GM19463 (cell line): ENCODE measurements at regions not wholly inside any gene's neighbourhood (a gene's known extent, or its start where the extent isn't known, plus 50 kb on each side); places are given as distances from the start of the nearest gene placed in this dataset.
"Not testable (repeated sequence)": the region's sequence is repeated elsewhere in the genome, so short reads cannot be mapped to it uniquely, and the experiment has no call there.

Experiments used
- ATAC-seq: cut with Tn5 transposase; IDR thresholded peaks from one replicate; pipeline ENCODE4 v1.9.1; 2021; ENCODE audit warnings: mild to moderate bottlenecking, moderate library complexity; ENCODE audit not compliant: unreplicated experiment

DNA sequence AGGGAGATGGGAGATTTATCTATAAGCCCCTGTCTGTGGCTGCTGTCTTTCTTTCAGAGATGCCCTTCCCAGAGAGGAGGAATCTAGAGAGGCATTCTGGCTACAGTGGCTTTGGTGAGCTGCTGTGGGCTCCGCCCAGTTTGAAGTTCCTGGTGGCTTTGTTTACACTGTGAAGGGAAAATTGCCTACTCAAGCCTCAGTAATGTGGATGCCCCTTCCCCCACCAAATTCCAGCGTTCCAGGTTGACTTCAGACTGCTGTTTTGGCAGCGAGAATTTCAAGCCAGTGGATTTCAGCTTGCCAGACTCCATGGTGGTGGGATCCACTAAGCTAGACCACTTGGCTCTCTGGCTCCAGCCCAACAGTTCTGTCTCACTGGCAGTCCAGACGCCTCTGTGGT is 951.6 kb downstream of the CCSER2 start:
- no peak for ATAC-seq

DNA sequence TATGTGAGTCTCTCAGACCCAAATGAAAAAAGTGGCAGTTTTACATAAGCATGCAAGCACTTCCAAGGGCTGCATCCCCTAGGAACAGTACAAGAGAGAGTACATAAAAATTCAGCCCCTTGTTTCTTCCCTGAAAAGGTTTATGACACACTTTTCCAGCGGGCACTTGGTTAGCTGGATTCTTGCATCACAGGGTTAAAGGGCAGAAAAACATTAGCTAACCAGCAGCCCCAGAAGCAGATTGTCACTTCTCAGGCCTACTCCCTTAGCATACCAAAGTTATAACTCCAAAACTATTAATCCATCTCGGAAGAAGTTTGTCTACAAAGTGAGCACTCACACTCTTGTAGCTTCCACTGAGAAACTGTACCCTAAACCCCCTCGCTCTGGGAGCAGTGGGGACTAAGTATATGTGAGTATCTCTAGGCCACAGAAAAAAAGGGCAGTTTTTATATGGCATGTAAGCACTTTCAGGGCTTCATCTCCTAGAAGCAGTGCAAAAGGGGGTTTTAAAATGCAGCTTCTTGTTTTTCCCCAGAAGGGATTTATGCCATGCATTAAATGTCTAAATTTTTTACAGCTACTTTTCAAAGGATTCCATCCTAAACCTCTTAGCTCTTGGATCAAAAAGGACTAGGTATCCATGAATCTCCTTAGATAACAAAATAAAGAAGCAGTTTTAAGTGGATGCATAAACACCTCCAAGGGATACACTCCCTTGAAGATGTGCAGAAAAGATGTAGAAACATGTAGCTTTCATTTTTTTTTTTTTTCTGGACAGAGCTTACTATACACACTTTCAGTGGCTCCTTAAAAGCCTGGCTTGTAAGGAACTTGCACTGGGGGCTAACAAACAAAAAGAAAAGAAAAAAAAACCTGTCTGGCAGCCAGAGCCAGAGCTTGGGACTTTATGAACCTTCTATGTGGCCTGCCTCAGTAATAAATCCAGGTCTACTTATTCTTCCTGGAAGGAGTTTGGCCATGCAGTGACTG is 956.7 kb downstream of the CCSER2 start:
- ATAC-seq = no peak

DNA sequence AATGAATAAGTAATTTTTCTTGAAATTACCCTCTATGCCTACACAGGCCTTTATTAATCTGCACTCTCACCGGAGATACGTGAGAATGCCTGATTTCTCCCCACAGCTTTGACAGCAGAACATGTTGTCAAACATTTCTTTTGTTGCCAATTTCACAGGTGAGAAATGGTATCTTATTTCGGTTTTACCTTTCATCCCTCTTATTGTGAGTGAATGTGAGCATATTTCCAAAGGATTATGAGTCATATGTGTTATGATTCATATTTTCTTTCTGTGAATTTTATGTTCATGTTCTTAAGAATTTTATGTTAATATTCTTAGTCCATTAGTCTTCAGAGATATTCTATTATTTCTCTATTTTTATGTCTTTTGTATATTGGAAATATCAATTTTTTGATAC is 965.1 kb downstream of the CCSER2 start:
- ATAC-seq = no peak

DNA sequence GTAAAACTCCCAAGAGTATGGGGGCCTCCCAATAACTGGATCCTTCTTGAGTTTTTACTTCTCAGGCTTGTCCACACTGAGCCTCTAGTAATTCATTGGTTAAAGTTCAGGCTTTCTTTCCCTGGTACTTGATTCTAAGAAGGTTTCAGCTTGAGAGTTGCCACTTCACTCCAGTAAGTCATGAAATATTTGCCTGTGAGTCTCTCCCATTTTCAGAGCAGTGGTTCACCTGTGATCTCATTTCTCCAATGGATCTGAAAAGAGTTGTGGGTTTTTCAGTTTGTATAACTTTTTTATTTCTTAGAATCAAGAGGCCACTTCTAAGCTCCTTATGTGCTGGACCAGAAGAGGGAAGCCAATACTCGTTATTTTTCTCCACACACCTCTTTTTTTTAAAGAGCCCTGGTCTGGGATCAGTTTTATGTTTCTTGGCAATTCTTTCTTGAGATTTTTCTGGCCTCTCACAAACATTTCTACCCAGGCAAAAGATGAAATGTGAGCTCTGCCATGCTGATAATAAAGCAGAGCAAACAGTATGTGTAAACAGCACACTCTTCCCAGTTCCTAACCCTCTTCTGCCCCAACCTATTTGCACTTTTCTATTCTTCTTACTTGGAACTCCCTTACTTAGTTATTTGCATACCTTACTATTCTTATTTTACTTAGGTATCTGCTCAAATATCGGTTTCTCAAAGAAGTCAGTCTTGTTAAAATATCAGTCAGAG is 983.4 kb downstream of the CCSER2 start:
- no peak for ATAC-seq

DNA sequence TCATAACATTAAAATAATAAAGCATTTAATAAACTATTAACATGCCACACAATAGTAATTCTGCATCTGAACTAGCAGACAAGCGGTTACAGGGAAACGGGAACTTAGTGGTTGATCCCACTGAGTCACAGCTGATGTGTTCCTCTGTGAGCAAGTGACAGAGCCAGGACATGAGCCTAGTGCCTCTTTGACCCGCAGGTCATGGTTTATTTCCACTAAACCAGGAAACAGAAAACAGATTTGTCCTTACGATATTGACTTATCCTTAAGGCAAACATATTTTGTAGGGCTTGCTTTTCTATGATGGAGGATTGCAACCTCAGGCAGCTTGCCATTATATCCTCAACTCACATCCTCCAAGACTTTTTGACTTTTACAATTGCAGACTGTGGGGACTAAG is 987.3 kb downstream of the CCSER2 start:
- ATAC-seq = no peak

DNA sequence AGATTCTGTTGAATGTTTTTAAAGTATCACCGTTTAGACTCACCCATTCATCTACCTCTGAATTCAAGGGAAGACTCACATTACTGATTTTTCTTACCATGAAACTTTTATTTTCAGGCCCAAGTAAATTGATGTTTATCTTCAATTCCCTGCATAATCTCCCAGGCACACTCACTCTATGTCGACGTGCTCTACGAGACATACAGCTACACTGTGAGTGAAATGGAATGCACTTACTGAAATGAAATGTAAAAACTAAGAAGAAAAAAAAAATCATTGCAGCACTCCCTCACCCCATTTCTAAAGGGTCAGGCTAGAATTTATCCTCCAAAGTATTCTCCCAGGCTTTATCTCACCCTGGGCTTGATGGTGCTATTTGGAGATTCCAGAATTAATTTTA is 987.9 kb downstream of the CCSER2 start:
- no peak for ATAC-seq

DNA sequence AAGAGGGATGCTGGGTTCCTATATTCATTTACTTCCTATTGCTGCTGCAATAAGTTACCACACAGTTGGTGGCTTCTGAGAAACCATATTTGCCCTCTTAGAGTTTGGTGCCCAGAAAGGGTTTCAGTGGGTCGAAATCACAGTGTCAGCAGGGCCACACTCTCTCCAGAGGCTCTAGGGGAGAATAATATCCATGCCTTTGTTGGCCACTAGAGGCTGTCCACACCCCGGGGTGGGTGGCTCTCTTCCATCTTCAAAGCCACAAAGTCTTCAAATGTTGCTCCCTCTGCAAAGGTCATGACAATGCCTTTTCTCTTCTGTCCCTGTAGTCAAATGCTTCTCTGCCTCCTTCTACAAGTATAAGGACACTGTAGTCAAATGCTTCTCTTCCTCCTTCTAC is 989.4 kb downstream of the CCSER2 start:
- ATAC-seq = no peak

DNA sequence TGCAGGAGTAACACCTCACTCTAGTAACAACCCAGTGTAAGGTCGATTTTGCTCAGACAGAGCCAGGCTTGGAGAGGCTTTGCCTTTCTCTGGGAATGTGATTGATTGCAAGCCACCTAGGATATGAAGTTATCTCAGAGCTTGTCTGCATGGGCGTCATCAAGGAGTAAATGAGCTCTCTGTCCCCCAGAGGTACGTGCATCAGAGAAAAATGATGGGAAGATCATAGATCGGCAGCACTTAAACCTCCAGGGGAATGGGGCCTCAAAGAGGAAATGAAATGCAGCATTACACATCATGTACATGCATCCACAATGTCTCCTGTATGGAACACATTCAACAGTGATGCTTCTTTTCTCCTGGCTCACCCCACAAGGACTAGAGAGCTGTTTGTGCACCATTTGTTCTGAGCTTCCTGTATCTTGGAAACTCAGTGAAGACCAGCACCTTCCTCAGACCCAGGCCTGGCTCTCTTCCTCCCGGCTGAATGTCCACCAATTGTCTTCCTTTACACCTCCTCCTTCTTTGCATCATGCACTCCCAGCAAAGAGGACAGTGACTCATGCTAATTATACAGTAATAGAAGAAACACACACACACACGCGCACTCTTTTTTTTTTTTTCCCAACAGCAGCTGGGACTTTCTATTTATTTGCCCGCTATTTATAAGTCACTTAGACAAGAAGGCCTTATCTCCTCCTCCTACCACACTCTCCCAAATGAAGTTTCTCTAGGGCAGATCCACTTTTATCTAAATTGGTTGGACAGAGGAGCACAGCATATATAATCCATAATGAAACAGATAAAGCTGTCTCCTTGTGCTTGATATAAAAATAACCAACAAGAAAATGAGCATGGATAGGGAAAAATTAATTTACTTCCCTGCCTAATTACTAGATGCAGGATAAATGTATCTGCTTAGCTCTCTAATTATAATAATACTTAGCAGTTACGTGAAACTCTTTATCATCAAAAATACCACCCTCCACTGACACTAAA is 990.7 kb downstream of the CCSER2 start:
- ATAC-seq = no peak

DNA sequence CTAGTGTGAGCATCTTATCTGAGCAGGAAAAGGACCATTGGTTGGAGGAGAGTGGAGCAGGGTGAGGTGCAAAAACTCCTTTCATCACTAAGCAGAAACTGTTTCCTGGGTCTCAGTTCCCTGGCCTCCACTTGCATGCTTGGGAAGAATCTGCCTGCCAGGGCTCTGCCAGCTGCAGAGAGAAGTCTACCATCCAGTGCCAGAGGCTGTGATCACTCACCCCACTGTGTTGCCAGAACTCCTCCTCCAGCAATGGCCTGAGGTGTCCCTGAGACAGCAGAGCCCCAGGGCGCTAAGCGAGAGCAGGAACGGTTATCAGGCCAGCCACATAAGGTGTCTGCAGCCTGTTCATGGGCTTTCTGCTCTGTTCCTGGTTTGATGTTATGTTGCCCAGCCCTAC is 991.4 kb downstream of the CCSER2 start:
- no peak for ATAC-seq

DNA sequence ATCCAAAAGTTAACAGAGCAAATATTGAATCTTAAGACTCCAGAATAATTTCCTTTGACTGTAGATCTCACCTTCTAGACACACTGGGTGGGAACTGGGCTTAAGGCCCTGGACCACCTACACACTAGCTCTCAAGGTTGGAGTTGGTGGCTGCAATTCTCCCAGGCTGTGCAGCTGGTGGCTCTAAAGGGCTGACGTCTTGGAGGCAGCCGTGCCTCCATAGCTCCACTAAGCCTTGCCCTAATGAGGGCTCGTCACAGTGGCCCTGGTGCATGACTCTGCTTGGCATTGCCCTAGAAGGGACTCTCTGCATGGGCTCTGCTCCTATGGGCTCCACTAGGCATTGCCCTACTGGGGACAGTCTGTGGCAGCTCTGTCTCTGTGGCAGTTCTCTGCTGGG is 1005.2 kb downstream of the CCSER2 start:
- ATAC-seq = no peak

DNA sequence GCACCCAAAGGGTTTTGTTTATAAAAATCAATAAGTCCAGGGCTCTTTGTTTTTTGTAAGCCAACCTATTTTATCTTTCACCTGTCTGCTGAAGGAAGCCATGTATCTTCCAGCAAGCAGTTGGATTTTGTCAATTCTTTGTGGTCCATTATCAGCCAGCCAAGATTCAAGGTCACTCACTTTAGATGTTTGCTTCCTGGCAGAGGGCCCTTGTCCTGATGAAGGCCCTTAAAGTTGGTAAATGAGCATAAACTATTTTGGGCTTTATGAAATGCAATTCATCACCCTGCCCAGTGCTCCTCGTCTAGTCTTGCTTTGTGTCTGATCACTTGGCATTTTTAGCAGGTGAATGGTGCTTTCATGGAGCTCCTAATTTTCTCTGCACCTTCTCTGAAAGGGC is 1004.2 kb downstream of the GRID1 start:
- ATAC-seq = no peak

DNA sequence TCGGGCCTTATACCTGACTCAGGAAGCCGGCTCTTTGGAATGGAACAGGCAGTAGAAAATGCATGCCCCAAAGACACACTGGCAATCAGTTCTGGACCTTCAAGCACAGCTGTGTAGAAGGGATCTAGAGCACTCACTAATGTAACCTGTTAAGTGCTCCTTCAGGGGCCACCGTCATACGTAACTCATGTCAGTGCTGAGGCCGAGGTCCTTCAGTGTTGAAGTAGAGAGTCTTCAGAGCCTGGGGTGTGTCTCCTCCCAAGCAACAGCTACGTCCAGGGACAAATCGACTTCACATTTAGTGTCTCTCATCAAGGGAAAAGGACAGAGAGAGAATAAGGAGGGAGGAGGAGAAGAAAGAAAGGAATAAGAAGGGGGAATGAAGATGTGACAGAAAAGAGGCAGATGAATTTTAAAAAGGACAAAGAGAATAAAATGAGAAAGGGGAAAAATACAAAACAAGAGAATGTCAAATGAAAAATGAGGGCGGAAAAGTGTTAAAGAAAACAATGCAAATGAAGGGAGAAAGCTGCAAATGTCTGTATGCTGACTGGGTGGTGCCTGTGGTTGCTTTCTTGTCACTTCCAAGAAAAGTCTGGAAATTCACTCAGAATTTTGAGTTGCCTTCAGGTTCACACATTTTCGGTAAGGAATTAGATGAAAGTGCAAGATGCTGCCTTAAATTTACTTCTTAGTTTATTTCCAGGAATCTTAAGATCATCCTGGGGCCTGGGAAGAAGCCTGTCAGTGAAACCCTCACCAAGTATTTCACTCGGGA is 989.4 kb downstream of the GRID1 start:
- ATAC-seq = no peak

DNA sequence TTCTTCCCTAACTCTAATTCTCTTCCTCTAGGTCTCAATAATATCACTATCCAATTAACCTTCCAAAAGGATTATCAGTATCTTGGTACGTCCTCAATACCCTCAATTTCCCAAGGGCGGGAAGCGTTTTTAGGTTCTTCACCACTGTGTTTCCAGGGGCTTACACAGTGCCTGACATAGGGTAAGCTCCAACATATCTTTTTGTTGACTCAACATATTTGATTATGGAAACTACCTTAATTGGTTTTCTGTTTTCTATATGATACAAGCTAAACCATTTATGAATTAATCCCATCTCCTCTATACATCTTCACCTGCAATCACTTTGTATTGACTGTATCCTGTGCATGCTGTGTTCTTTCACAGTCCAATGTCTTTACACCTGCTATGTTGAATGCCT is 987.3 kb downstream of the GRID1 start:
- no peak for ATAC-seq

DNA sequence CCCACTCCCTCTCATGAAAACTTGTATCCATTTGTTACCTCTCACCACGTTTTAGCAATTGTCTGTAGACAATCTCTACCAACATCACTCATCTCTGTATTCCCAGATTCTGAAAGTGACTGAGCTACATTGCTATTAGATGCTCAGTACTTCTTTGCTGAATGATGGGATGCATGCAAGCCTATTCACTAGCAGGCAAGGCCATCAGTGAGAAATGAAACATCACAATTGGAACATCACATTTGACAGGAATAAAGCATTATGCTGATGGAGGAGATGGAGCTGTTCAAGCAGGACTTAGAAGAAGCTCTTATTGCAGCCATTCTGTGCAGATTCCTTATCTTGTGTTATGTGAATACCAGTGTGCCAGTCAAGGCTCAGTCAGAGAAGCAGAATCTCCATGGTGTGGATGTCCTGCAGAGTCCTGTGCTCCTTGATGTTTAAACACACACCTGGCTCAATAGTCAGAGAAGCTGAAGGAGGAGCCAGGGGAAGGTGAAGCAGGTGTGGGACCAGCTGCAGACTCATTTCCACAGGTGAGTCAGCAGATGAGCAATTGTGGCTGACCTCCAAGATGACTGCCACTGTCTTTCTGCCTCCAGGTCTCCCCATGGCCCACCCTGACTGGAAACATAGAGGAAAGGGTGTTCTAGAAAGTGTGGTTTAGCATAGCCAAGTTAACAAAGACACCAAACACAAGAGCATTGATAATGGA is 965.5 kb downstream of the GRID1 start:
- ATAC-seq = no peak

DNA sequence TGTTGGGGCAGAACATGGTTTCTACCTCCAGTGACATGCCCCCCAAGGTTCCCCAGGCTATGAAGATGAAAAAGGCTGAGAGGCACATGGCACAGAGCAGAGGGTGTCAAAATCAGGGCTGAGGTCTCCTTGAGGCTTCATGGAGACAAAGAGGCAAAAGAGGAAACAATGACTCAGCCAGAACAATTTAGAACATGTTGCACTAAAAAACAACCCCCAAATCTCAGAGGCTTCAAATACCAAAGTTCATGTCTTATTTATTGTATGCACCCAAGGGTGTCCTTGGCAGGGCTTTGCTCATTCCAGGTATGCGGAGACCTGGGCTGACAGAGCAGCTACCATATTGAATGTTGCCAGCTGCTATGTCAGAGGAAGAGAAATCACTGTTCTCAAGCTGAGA is 964.1 kb downstream of the GRID1 start:
- ATAC-seq = no peak

DNA sequence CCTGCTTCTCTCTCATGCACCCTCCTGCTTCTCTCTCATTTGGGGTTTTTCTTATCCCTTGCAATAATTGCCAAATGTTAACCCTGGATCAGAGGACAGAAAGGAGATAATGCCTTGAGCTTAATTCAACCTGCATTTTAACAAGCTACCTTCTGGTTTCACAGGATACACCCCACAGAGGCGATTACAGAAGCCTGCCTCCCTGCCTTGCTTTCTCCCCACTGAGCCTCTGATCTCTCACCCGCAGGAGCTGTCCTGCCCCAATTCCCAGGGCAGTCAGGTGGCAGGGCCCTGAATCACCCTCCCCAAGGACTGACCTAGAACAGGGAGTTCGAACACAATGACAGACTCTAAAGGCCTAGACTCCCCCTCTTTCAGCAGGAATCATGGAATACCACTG is 959.5 kb downstream of the GRID1 start:
- ATAC-seq = no peak

DNA sequence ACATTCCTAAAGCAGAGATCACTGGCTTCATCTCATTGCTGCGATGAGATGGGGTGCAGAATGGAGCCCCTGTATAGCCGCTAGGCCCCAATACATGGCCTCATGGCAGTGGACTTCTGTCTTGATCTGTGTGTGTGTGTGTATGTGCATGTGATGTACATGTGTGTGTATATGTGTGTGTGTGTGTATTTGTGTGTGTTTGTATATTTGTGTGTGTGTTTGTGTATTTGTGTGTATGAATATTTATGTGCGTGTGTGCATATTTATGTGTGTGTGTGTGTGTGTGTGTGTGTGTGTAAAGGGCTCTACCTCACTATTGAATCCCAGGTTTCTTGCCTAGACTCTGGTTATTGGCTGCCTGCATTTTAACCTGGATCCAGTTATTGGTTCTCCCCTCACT is 958.2 kb downstream of the GRID1 start:
- ATAC-seq = no peak

DNA sequence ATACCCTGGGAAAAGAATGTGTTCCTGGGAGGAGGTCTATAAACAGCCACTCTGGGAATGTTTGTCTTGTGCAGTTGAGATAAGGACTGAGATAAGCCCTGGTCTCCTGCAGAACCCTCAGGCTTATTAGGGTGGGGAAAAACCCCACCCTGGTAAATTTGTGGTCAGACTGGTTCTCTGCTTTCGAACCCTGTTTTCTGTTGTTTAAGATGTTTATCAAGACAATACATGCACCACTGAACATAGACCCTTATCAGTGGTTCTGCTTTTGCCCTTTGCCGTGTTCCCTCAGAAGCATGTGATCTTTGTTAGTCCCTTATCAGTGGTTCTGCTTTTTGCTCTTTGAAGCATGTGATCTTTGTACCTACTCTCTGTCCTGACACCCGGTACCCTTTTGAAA is 956.0 kb downstream of the GRID1 start:
- ATAC-seq = not testable (repeated sequence)

DNA sequence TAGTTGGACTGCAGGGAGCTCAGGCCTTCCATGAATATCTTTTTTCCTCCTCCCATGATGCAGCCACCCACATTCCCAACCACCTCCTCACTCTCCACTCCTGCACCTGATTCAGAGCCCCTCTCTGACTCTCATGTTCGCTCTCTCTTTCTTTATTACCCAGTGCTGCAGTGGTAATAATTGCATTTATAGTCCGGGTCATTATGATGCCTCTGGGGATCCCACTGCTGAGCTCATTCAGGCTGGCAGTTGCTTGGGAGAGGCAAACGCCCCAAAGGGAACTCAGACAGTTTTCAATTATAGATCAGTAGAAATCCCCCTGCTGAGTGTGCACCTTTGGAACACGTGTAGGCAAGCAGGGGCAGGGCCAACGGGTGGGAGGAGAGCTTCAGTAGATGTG is 953.0 kb downstream of the GRID1 start:
- no peak for ATAC-seq
